GM19467 (cell line): ENCODE measurements at regions not wholly inside any gene's neighbourhood (a gene's known extent, or its start where the extent isn't known, plus 50 kb on each side); places are given as distances from the start of the nearest gene placed in this dataset.
A peak's percentile ranks its signal among the peaks of the same experiment; 100 is the strongest.

Source experiments
- ATAC-seq: cut with Tn5 transposase; IDR thresholded peaks from one replicate; pipeline ENCODE4 v1.9.1; 2021; ENCODE audit warnings: mild to moderate bottlenecking, moderate library complexity; ENCODE audit not compliant: unreplicated experiment

DNA sequence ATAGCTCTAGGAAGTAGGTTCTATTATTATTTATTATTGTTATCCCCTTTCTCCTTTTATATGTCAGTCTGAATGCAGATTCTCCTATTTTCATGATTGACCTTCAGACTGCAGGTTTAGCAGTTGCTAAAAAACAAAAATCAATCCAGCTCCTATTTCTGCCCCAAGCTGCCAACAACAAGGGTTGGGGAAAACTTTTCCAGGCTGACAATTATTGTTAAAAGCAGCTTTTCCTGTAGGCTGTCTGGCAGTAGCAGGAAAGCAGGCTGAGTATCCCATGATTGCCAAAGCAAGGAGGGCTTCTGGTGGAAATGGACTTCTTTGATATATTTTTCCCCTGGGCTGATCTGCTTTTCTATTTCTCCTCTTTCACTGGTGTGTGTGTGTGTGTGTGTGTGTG lies 78.0 kb upstream of the CTLA4 start:
- no peak for ATAC-seq

DNA sequence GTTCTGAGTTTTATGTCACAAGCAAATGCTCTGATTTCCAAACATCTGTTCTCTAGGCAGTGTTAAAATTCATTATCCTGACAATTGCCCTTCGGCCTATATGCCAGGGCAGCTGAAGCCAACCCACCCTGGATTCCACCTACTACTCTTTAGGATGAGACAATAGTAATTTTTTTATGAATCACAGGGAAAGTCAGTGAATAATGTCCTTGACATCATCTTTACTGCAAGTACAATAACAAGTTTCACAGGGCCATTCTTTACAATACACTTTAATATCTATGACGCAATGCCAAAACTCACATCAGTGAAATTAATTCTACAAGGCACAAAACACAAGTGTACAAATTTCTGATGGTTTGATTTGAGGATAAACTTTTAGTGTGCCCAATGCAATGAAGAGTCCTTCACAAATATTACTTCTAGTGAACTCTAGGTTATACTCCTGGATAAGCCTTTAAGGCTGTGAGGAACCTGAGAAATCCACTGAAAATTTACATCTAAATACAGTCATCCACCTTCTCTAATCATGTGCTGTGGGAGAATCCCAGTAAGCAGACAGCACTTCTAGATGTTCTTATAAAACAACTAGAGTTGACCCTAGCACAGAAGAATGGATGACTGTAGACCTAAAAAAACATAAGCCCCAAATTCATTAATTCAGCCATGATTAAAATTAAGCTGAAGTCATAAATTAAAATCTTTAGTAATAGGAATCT lies 77.3 kb upstream of the CTLA4 start:
- no peak for ATAC-seq

DNA sequence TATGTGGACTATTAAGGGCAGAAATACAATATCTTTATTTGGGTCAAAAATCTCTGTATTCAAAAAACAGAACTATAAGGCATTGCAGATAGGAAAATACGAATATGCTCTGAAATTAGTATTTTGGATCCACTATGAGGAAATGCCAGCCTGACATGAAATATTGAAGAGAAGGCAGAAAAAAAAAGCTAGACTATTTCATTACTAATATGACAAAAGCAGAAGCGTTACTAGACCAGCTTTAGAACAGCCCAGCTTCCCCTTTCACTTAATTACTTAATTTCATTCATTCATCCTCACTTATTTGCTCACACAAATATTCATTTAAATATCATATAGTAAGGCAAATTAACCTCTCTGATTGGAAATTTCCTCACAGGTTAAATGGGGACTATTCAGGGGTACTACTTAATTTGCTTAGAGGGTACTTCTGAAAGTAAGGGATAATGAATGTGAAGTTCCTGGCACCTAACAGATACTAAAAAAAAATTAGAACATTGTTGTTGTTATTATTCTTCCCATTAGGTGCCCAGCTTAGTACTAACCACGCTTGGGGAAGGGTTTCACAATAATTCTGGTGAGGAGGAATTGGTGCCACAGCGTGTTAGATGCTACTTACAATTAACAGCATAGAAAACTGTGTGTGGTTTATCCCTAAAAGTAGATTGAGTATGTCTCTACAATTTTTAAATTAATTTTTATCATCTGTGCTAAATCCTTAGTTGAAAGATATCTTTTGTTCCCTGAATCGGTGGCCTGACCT lies 71.1 kb upstream of the CTLA4 start:
- ATAC-seq: no peak

DNA sequence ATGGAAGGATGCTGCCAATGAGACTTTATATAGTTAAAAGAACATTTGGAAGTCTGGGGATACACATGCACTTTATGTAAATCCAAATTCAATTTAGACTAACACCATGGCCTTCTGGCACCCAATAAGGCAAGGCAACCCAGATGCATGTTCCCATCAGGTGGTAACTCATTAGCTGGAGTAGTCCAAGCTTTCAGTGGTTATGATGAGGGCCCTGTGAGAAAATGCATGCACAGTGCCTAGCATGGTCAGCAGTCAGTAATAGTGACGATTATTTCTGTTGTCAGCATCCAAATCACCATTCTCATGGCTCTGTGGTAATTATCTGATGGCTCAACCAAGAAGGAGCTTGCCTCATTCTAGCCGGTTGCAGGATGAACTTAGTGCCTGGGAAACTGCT lies 70.3 kb upstream of the CTLA4 start:
- ATAC-seq: no peak

DNA sequence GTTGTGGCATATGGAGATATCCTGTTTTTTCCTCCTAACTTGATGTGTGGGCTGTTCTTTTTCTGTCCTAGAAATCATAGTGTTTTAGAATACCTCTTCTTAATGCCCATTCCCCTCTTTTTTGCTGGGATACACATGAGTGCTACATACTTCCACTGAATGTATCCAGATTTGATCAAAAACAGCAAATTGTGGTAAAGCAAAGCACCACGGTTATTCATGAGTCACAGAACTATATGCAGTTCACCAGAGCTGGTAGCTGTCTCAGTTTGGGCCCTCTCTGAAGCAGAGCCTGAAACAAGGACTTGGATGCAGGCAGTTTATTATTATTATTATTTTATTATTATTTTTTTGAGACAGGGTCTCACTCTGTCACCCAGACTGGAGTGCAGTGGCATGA lies 69.9 kb upstream of the CTLA4 start:
- ATAC-seq: no peak

DNA sequence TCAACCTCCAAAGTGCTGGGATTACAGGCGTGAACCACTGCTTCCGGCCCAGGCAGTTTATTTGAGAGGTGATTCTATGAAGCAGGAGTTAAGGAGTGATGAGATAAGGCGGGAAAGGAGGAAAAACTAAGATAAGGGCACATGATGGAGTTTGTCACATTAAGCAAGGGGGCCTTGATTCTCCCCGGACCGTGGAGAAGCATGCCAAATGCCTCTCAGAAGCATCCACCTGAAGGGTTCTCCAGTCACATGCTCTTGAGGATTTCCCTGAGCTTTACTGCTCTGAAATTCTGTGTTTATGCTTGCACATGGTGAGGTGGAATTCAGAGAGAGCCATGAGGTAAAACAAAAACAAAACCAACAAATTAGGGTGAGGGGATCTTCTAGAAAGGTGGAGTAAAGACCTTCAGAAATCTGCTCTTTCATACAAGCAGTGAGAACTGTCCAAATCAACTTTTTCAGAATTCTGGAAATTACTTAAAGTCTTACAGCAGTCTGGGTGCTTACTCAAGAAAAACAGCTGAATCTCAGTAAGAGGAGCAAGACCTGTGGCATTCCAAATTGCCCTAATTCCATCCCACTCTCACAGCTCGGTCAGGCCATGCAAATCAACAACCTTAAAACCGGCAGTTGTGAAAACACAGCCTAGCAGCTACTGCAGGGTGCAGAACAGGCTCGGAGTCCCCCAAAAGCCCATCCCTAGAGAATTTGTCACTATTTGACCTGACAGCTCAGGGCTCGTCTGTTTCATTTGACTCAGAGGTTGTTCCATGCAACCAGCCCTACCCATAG lies 69.1 kb upstream of the CTLA4 start:
- no peak for ATAC-seq

DNA sequence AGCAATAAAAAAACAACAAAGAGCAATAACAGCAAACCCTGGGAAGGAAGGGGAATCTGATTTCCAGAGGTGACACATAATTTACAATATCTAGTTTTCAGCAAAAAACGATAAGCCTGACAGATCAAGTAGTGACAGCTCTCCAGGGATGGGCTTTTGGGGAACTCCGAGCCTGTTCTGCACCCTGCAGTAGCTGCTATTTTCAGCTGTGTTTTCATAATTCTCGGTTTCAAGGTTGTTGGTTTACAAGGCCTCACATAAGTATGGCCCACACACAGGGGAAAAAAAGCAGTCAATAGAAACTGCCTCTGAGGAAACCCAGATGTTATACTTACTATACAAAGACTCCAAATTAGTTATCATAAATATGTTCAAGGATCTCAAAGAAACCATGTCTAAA lies 67.7 kb upstream of the CTLA4 start:
- ATAC-seq: peak; percentile 75

DNA sequence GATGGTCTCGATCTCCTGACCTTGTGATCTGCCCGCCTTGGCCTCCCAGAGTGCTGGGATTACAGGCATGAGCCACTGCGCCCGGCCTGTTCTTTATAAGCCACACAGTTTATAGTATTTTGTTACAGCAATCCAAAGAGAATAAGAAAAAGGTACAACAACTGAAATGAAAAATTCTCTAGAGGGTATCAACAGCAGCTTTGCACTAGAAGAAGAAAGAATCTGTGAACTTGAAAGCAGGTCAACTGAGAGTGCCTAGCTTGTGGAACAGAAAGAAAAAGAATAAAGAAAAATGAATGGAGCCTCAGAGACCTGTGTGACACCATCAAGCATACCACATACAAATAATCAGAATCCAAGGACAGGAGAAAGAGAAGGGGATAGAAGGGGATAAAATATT lies 66.8 kb upstream of the CTLA4 start:
- ATAC-seq: no peak

DNA sequence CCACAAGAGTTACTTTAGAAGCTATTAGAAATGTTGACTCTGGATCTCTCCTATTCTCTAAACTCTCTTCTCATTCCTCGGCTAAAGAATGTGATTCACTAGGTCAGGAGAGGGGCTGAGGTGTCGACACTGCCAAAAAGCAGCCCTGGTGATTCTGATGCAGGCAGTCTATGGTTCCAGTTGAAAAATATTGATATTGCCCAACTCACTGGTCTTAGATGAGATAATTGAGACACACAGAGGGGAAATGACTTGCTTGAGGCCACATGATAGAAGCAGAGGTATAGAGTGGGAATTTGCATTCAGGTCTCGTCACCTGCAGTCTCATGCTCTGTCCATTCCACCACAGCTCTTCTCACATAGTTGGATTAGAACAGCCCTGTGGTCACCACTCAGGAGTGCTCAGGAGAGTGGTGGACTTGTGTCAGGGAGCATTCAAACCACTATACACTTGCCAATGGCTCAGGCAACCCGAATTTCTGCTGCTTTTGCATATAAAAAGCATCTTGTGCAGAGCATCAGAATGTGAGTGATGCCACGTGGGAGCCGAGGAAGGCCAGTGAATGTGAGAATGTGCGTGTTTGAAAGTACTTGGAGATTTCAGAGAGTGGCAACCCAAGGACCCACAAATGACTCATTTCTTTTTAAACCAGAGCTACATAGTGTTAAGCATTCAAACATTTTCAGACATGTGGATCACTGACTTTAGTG lies 65.1 kb upstream of the CTLA4 start:
- no peak for ATAC-seq

DNA sequence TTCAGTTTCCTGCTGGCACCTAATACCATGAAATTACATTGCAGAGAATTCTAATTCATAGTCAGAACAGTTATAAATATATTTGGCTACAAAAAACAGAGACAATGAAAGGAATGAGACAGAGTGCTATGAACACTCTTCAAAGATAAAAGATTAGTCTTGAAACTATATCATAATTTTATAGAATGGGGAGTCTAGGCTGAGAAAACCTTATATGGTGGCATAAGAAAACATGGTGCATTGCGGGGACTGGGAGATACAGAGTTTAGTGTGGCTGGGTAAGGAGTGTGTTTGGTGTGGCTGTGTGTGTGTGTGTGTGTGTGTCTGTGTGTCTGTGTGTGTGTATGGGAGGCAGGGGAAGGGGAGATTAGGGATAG lies 64.5 kb upstream of the CTLA4 start:
- no peak for ATAC-seq

DNA sequence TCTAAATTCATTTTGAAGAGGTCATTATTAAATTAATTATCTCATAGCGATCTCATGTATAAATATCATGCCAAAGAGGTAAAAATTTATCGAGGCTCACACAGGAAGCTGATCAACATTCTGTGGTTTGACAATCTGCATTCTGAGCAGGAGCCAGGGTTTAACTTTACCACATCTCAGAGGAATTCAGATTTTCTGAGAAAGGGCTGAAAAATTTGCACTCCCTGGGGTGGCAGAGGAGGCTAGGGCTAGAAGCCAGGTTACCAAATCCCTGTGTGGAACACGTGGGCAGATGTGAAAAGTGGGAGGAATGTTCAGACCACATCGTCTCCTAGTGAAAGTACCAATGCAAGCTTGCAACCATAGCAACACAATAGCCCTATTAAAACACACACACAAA lies 63.5 kb upstream of the CTLA4 start:
- no peak for ATAC-seq

DNA sequence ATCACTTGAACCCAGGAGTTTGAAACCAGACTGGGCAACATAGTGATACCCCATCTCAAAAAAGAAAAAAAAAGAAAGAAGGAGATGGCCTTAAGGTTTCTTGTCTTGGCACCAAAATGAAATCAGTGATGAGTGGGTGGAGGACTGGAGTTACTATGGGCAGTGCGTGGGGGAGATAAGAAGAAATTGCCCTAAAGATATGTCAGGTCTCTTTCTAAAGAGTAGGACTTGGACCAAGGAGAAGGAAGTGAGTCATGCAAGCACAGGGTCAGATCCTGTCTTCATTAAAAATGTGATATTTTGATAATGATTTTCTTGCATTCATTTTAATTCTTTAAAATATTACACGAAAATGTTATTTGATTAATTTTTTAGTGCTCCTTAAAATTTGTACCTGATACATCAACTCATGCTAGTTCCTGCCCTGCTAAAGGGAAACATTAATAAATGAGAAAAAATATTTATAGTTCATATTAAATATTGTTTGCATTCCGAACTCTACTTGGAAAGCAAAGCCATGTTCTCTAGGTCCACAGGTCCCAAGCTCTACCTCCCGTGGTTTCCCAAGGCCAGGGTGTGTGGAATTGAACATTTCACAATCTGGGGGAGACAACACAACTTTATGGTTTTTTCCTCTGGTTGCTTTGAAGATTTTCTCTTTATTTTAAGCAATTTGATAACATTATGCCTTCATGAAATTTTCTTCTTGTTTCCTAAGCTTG lies 62.6 kb upstream of the CTLA4 start:
- no peak for ATAC-seq

DNA sequence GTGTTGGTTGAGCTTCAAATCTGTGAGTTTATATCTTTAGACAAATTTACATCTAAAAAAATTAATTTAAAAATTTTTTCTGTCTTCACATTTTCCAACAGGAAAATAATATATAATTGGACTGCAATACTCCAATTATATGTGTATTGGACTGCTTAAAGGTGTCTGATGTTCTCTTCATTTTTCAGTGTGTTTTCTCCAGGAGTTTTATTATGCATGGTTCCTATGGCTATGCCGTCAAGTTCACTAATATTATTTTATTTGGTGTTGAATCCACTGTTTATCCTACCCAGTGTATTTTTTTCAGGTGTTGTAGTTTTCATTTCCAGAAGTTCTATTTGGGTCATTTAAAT lies 62.1 kb upstream of the CTLA4 start:
- no peak for ATAC-seq

DNA sequence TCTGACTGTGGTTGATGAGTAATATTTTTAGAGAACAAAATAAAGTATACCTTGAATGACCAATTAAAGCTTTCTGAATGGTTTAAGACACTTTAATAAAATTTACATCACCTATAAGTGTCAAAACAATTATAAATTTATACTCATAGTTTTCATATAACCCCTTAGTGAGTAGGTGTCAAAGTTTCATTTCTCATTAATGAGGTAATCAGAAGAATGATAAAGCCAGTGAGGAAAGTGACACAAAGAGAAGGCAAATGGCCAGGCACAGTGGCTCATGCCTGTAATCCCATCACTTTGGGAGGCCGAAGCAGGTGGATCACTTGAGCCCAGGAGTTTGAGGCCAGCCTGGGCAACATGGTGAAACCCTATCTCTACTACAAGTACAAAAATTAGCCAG lies 60.8 kb upstream of the CTLA4 start:
- no peak for ATAC-seq

DNA sequence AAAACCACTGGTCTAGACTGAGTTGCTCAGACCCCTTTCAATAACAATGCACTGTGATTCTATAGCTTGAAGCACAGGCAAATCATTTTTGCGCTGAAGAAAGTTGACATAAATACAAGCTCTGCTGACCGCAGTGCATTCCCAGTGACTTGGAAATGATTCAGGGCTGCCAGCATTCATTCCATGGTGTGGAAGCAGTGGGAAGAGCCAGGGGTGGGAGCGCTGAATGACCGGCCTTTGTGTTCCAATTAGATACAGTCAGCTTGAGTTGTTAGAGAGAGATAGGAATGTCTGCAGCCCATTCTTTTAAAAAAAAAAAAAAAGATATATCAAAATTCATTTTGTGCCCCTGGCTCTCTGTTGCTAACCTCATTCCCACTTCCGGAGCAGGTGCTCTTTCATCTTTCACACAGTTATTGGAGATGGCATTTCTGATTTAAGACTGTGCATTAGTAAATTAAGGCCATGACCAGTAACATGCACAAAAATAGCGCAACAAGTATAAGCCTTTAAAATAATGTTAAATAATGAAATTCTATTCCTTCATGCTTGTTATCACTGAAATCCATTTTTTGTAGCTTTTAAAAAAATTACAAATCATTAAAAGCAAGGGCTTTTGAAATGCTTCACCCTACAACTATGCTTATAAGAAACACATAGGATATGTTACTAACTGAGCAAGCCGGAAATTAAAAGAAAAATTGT lies 59.4 kb upstream of the CTLA4 start:
- ATAC-seq: no peak

DNA sequence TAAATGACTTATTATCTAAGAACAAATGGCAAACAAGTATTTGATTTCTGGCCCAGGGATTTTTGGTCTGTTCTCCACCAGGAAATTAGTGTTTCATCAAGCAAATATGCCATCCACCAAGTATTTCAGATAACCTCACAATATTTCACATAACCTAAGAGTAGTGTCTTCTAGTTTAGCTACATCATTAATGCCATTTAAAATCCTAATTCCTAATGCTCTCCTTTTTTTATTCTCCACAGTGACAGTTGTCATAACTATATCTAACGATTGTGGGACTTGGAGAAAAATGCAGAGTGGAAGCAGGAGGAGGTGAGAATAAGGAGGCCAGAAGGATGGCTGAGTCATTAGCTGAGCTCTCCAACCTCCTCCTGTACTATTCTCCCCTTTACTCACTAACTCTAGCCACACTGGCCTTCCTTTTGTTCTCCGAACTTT lies 58.5 kb upstream of the CTLA4 start:
- ATAC-seq: no peak

DNA sequence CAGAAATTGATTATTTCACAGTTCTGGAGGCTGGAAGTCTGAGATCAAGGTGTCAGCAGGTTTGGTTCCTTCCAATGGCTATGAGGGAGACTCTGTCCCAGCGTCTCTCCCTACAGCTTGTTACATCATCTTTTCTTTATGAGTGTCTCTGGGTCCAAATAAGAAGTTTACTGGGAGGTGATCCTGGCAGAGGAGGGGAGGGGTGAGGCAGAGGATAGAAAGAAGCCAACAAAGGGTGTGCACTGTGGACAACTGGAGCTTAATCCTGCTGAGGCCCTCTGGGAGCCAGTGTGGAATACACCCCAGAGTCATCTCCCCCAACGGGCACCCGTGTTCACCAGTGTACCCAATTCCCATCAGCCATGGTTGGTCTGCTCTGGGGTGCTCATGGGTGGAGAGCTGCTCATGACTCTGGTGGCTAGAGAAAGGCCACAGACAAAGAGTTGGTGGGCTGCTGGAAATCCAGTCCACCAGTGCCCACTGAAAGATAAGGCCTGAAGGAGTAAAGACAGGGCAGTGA lies 57.5 kb upstream of the CTLA4 start:
- no peak for ATAC-seq

DNA sequence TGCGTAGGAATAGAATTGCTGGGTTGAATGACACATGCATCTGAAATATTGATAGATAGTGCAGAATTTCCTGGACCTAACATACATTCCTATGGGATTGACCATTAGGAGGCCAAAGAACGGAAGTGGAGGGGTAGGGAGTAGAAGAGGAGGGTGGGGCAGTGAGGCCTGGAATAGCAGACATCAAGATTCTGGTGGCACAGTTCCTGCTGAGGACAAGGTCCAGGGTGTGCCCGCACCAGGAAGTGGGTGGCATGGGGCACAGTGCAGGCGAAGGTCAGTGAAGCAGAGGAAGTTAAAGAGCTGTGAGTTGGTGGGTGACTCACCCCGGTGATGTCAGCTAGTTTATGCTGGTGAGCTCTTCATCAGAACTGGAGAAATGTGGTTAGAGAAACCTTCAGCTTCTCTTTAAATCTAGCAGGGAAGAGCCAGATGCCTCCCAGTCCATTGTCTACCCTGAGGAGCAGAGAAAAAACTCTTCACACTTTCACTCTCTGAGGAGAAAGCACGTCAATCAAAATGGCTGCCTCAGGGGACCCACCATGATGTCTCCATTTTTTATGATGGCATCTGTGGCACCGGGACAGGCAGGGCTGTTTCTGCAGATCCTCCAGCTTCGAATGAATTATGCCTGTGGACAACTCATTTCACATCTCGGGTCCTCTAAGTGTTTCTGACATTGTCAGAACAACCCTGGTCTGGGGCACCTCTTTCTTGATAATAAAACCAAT lies 55.9 kb upstream of the CTLA4 start:
- ATAC-seq: no peak
